HepG2 (cell line): ENCODE measurements at regions not wholly inside any gene's neighbourhood (a gene's known extent, or its start where the extent isn't known, plus 50 kb on each side); places are given as distances from the start of the nearest gene placed in this dataset.

Experiments used
- ATAC-seq: fragments of 200-7000 bp; cut with Tn5 transposase; 3 replicates; pipeline ENCODE4 v1.9.1; 2020; ENCODE audit warnings: mild to moderate bottlenecking, moderate library complexity
- BruUV-seq: library from RNA; stranded (reverse); fragments of 400-500 nt; replicated peaks from 2 replicates; lab custom pipeline; 2021; lab: Mats Ljungman, UMichigan
- CTCF ChIA-PET: fragments of 300-600 bp; formaldehyde crosslinking; extraction: SDS; loops from one replicate; lab custom pipeline; 2021; ENCODE audit warnings: low total read pairs, inconsistent platforms, low intra/inter-chr PET ratio; lab: Yijun Ruan, JAX
- POLR2A ChIA-PET: fragments of 350-600 bp; sonication (Branson Sonifier 250); formaldehyde crosslinking; loops from one replicate; lab custom pipeline; 2020; ENCODE audit warnings: antibody characterized with exemption, inconsistent platforms; lab: Yijun Ruan, JAX
- DNase-seq: peaks from one replicate; pipeline ENCODE4 v3.0.0-alpha.2; 2015; ENCODE audit warnings: low spot score
- FAIRE-seq: peaks from 3 replicates; lab custom pipeline; 2011; peaks lifted over from hg19 to GRCh38; lab: Jason Lieb, UNC
- H2AFZ ChIP-seq: one replicate; pipeline ENCODE4 v1.6.1; 2011; ENCODE audit warnings: low read length, inconsistent platforms
- H3K27ac ChIP-seq: fragments of 300-600 bp; 3 replicates; pipeline ENCODE4 v1.8.0; 2011; ENCODE audit warnings: mixed run types, mild to moderate bottlenecking, mixed read lengths, low read length, inconsistent platforms; ENCODE audit not compliant: insufficient read depth; ENCODE audit errors: extremely low read length
- H3K27me3 ChIP-seq, 2 experiments: fragments of 200-600 bp in 1 of 2; 2 replicates in 1 of 2; 3 replicates in 1 of 2; pipeline versions ENCODE4 v1.6.0 to v1.8.0; 2011; ENCODE audit warnings: low read length in 2 of 2, mild to moderate bottlenecking in 2 of 2, moderate library complexity in 2 of 2, inconsistent platforms in 1 of 2; ENCODE audit not compliant: insufficient read depth in 2 of 2, control insufficient read depth in 1 of 2
- H3K36me3 ChIP-seq, 2 experiments: fragments of 200-600 bp in 1 of 2; replicated peaks in 1 of 2; 2 replicates in 1 of 2; 3 replicates in 1 of 2; pipeline versions ENCODE4 v1.5.1 to v1.8.0; 2011; ENCODE audit warnings: low read length in 2 of 2, inconsistent platforms in 1 of 2; ENCODE audit not compliant: insufficient read depth in 2 of 2, control insufficient read depth in 1 of 2
- H3K4me1 ChIP-seq: 2 replicates; pipeline ENCODE4 v1.5.1; 2012; ENCODE audit warnings: low read length, inconsistent platforms; ENCODE audit not compliant: insufficient read depth
- H3K4me2 ChIP-seq: 2 replicates; pipeline ENCODE4 v1.6.0; 2011; ENCODE audit warnings: low read depth, low read length, inconsistent platforms
- H3K4me3 ChIP-seq, 3 experiments: fragments of 200-600 bp in 1 of 3; sonication (generic), shearing (Covaris generic) in 1 of 3; replicated peaks in 1 of 3; 2 replicates each; pipeline ENCODE4 v1.5.1; 2011 to 2016; ENCODE audit warnings: low read length in 3 of 3, inconsistent platforms in 2 of 3, low read depth in 2 of 3, mild to moderate bottlenecking in 2 of 3, control low read depth in 1 of 3, mixed read lengths in 1 of 3; ENCODE audit not compliant: insufficient read depth in 1 of 3
- H3K79me2 ChIP-seq: one replicate; pipeline ENCODE4 v1.6.1; 2011; ENCODE audit warnings: low read length, inconsistent platforms; ENCODE audit not compliant: insufficient read depth
- H3K9ac ChIP-seq: 2 replicates; pipeline ENCODE4 v1.6.0; 2011; ENCODE audit warnings: mild to moderate bottlenecking, low read depth, low read length, inconsistent platforms; ENCODE audit not compliant: insufficient read depth
- H3K9me3 ChIP-seq: 2 replicates; pipeline ENCODE4 v1.5.1; 2012; ENCODE audit warnings: mild to moderate bottlenecking, low read length
- H4K20me1 ChIP-seq: 2 replicates; pipeline ENCODE4 v1.6.0; 2011; ENCODE audit warnings: inconsistent platforms, mild to moderate bottlenecking, low read length, moderate library complexity; ENCODE audit not compliant: insufficient read depth
- ATAD3A ChIP-seq: sonication (generic); formaldehyde crosslinking; IDR thresholded peaks from 2 replicates; pipeline ENCODE4 v1.4.0; 2020; ENCODE audit warnings: missing genetic modification reagents
- DRAP1 ChIP-seq: IDR thresholded peaks from 2 replicates; pipeline ENCODE4 v1.6.1; 2016; ENCODE audit warnings: missing genetic modification reagents, missing compliant biosample characterization
- KLF12 ChIP-seq: sonication (generic); formaldehyde crosslinking; IDR thresholded peaks from 2 replicates; pipeline ENCODE4 v1.4.0; 2020; ENCODE audit warnings: missing genetic modification reagents, borderline replicate concordance
- MXI1 ChIP-seq: IDR thresholded peaks from 3 replicates; pipeline ENCODE4 v1.6.1; 2012; ENCODE audit warnings: low read depth, low read length, inconsistent platforms, borderline replicate concordance
- MYC ChIP-seq: sonication (generic); formaldehyde crosslinking; IDR thresholded peaks from 2 replicates; pipeline ENCODE4 v1.9.0; 2021; ENCODE audit warnings: missing genetic modification reagents, borderline replicate concordance
- SRSF1 ChIP-seq: fragments of 200-400 bp; formaldehyde crosslinking; optimal IDR thresholded peaks from 2 replicates; pipeline ENCODE3; 2017; ENCODE audit warnings: mild to moderate bottlenecking, low read depth, low read length, moderate library complexity
- TBP ChIP-seq: sonication (generic); formaldehyde crosslinking; IDR thresholded peaks from 2 replicates; pipeline ENCODE4 v1.5.0; 2020; ENCODE audit warnings: missing genetic modification reagents
- ZNF510 ChIP-seq: sonication (generic); formaldehyde crosslinking; IDR thresholded peaks from 2 replicates; pipeline ENCODE4 v1.4.0; 2020; ENCODE audit warnings: low read depth, mild to moderate bottlenecking, missing genetic modification reagents
- ZNF564 ChIP-seq: sonication (generic); formaldehyde crosslinking; IDR thresholded peaks from 2 replicates; pipeline ENCODE4 v1.8.1; 2023; ENCODE audit warnings: mild to moderate bottlenecking, missing genetic modification reagents
- WGBS: methylation state at CpG from one replicate; pipeline ENCODE4 v1.1.6; 2017; ENCODE audit warnings: low lambda C conversion rate; 5-methylcytosine and 5-hydroxymethylcytosine counted together
- in situ Hi-C: cut with HindIII; loops from 2 replicates; pipeline ENCODE4 v1.10.0; 2017; ENCODE audit warnings: low pct_unique_long_range_greater_than_20kb; ENCODE audit not compliant: extremely low pct_ligation_motif_present
- intact Hi-C: fragments of 100-400 bp; cut with micrococcal nuclease; formaldehyde crosslinking; loops from one replicate; pipeline ENCODE4 v1.10.0; 2022; ENCODE audit not compliant: unreplicated experiment
- TF ChIP-seq, protein P1 (sequence below): sonication (generic); formaldehyde crosslinking; IDR thresholded peaks from 2 replicates; pipeline ENCODE4 v1.5.0; 2020; ENCODE audit warnings: mild to moderate bottlenecking, missing genetic modification reagents, moderate library complexity
- TF ChIP-seq, protein P2 (sequence below): sonication (generic); formaldehyde crosslinking; IDR thresholded peaks from 2 replicates; pipeline ENCODE4 v1.5.0; 2020; ENCODE audit warnings: missing genetic modification reagents

- peaks cover 36% of the 10 kb centered on the region; the same call in 1 of the 2 replicates for H3K9me3 ChIP-seq
- H3K27ac ChIP-seq, result no peak overlapping the region
- no peak overlapping the region for H3K9ac ChIP-seq
- TF ChIP-seq, protein P1, sequence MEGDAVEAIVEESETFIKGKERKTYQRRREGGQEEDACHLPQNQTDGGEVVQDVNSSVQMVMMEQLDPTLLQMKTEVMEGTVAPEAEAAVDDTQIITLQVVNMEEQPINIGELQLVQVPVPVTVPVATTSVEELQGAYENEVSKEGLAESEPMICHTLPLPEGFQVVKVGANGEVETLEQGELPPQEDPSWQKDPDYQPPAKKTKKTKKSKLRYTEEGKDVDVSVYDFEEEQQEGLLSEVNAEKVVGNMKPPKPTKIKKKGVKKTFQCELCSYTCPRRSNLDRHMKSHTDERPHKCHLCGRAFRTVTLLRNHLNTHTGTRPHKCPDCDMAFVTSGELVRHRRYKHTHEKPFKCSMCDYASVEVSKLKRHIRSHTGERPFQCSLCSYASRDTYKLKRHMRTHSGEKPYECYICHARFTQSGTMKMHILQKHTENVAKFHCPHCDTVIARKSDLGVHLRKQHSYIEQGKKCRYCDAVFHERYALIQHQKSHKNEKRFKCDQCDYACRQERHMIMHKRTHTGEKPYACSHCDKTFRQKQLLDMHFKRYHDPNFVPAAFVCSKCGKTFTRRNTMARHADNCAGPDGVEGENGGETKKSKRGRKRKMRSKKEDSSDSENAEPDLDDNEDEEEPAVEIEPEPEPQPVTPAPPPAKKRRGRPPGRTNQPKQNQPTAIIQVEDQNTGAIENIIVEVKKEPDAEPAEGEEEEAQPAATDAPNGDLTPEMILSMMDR, result no peak
- no peak for TF ChIP-seq DRAP1 (CRISPR knock-in tag)
- no peak for TF ChIP-seq ATAD3A
- TF ChIP-seq ZNF510, result no peak
- TF ChIP-seq SRSF1, result no peak
- TF ChIP-seq ZNF564, result no peak
- TF ChIP-seq, protein P2, sequence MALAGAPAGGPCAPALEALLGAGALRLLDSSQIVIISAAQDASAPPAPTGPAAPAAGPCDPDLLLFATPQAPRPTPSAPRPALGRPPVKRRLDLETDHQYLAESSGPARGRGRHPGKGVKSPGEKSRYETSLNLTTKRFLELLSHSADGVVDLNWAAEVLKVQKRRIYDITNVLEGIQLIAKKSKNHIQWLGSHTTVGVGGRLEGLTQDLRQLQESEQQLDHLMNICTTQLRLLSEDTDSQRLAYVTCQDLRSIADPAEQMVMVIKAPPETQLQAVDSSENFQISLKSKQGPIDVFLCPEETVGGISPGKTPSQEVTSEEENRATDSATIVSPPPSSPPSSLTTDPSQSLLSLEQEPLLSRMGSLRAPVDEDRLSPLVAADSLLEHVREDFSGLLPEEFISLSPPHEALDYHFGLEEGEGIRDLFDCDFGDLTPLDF, result no peak
- no peak for TF ChIP-seq KLF12 (CRISPR knock-in tag)
- TF ChIP-seq MXI1, result no peak
- TF ChIP-seq TBP (CRISPR knock-in tag), result no peak
- TF ChIP-seq MYC (CRISPR knock-in tag), result no peak
- DNase-seq, result no peak
- WGBS, result 0% methylated on average over 1 of the region's 1 CpG
- BruUV-seq, result no TSS peak
- no peaks in the 10 kb centered on the region for H4K20me1 ChIP-seq
- ATAC-seq, result no peak
- intact Hi-C loops, result no loop called here
- H2AFZ ChIP-seq, result no peak overlapping the region
- FAIRE-seq, result no peak
- H3K4me1 ChIP-seq, result no peaks in the 10 kb centered on the region
- H3K4me3 ChIP-seq, result no peak overlapping the region
- CTCF ChIA-PET, result no interaction called here
- H3K79me2 ChIP-seq, result no peaks in the 10 kb centered on the region
- POLR2A ChIA-PET, result no interaction called here
- no peaks in the 10 kb centered on the region for H3K36me3 ChIP-seq
- no peak overlapping the region for H3K4me2 ChIP-seq
- in situ Hi-C loops, result no loop called here
- no peaks in the 10 kb centered on the region for H3K27me3 ChIP-seq
Observed at GRCh38 chr2:66994654-66995053, 402.5 kb upstream of the ETAA1 start.
